ENCODE measurements at regions not wholly inside any gene's neighbourhood (a gene's known extent, or its start where the extent isn't known, plus 50 kb on each side); places are given as distances from the start of the nearest gene placed in this dataset.

- no peak for TF ChIP-seq EZH2 (IDR thresholded peaks at IDR 0.05; ENCODE audit: insufficient read depth, poor library complexity, severe bottlenecking)
- no peak for TF ChIP-seq EZH2phosphoT487 (IDR thresholded peaks at IDR 0.05; ENCODE audit: insufficient read depth, low read depth)
Observed at GRCh38 chr11:116465056-116465455, 307.7 kb downstream of the BUD13 start.

All from GM23248 (cell line).